RWPE2 (cell line): ENCODE measurements at regions not wholly inside any gene's neighbourhood (a gene's known extent, or its start where the extent isn't known, plus 50 kb on each side); places are given as distances from the start of the nearest gene placed in this dataset.

Experiments used
- ATAC-seq: fragments of 200-7000 bp; cut with Tn5 transposase; 3 replicates; pipeline ENCODE4 v1.9.1; 2021; ENCODE audit warnings: low read depth
- DNase-seq: peaks from one replicate; pipeline ENCODE4 v3.0.0-alpha.2; 2020; ENCODE audit warnings: low spot score
- H3K27ac ChIP-seq: fragments of 450-650 bp; 2 replicates; pipeline ENCODE4 v1.5.1; 2017; ENCODE audit warnings: mild to moderate bottlenecking; ENCODE audit not compliant: poor library complexity, severe bottlenecking
- H3K27me3 ChIP-seq: fragments of 250-450 bp; sonication (Bioruptor Pico); 2 replicates; pipeline ENCODE4 v1.5.1; 2021; ENCODE audit warnings: mild to moderate bottlenecking, moderate library complexity; ENCODE audit not compliant: insufficient read depth, poor library complexity, severe bottlenecking
- H3K36me3 ChIP-seq: fragments of 250-450 bp; sonication (Bioruptor Pico); 2 replicates; pipeline ENCODE4 v1.5.1; 2020; ENCODE audit warnings: low read depth, mild to moderate bottlenecking, moderate library complexity
- H3K4me1 ChIP-seq: fragments of 250-450 bp; sonication (Bioruptor Pico); 2 replicates; pipeline ENCODE4 v1.5.1; 2021; ENCODE audit warnings: mild to moderate bottlenecking, moderate library complexity; ENCODE audit not compliant: insufficient read depth, poor library complexity, severe bottlenecking
- H3K4me3 ChIP-seq: fragments of 250-450 bp; sonication (Bioruptor Pico); 2 replicates; pipeline ENCODE4 v1.5.1; 2021; ENCODE audit warnings: mild to moderate bottlenecking, moderate library complexity; ENCODE audit not compliant: severe bottlenecking
- H3K9me3 ChIP-seq: fragments of 250-450 bp; sonication (Bioruptor Pico); 2 replicates; pipeline ENCODE4 v1.5.1; 2021; ENCODE audit warnings: mild to moderate bottlenecking, moderate library complexity; ENCODE audit not compliant: severe bottlenecking
- TF ChIP-seq, protein P1 (sequence below): fragments of 450-650 bp; IDR thresholded peaks from one replicate; pipeline ENCODE4 v1.5.1; 2017; ENCODE audit warnings: mild to moderate bottlenecking, moderate library complexity; ENCODE audit not compliant: poor library complexity, severe bottlenecking

DNA sequence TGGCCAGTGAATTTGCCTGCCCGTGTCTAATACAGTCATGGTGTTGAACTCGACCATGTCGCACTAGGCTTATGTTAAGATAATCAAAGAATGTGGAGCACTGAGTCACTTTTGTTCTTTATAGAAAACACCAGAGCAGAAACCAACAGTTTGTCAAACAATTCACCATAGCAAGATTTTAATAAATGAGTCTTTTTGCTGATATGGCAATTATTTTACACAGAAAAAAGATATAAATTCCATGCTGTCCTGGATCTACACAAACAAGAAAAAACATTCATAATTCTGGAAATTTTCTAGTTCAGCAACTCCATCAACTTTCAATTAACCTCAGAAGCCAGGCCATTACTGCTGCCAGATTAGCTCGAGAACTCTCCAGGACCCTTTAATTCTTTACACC lies 208.9 kb downstream of the ZNF608 start:
- DNase-seq: no peak
- Histone ChIP-seq H3K9me3 (no peaks in the 10 kb centered on the region), H3K27ac (no peak overlapping the region), H3K36me3 (no peaks in the 10 kb centered on the region), H3K27me3 (no peaks in the 10 kb centered on the region), H3K4me3 (no peak overlapping the region), H3K4me1 (no peaks in the 10 kb centered on the region)
- no peak for ATAC-seq
- TF ChIP-seq, protein P1, sequence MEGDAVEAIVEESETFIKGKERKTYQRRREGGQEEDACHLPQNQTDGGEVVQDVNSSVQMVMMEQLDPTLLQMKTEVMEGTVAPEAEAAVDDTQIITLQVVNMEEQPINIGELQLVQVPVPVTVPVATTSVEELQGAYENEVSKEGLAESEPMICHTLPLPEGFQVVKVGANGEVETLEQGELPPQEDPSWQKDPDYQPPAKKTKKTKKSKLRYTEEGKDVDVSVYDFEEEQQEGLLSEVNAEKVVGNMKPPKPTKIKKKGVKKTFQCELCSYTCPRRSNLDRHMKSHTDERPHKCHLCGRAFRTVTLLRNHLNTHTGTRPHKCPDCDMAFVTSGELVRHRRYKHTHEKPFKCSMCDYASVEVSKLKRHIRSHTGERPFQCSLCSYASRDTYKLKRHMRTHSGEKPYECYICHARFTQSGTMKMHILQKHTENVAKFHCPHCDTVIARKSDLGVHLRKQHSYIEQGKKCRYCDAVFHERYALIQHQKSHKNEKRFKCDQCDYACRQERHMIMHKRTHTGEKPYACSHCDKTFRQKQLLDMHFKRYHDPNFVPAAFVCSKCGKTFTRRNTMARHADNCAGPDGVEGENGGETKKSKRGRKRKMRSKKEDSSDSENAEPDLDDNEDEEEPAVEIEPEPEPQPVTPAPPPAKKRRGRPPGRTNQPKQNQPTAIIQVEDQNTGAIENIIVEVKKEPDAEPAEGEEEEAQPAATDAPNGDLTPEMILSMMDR: no peak

DNA sequence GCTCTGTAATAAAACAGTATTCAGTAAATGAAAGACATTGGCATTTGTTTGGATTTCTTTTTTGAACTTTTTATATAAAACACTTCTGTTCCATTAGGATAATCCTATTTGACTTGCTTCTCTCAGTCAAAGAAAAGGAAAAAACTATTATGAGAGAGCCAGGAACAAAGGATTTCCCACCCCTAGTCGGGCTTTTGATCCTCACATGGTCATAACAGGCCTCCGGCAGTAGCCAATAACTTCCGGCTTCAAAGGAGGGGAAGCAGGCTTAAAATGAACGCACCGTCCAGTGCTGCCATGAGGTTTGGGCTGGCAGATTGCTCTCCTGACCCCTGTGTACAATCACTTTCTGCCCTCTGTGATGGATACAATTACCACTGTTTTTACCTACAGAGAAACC lies 209.3 kb downstream of the ZNF608 start:
- Histone ChIP-seq H3K4me1 (no peaks in the 10 kb centered on the region), H3K36me3 (no peaks in the 10 kb centered on the region), H3K27me3 (no peaks in the 10 kb centered on the region), H3K27ac (no peak overlapping the region), H3K4me3 (no peak overlapping the region), H3K9me3 (no peaks in the 10 kb centered on the region)
- TF ChIP-seq, protein P1: no peak
- ATAC-seq (no peak), DNase-seq (no peak)

DNA sequence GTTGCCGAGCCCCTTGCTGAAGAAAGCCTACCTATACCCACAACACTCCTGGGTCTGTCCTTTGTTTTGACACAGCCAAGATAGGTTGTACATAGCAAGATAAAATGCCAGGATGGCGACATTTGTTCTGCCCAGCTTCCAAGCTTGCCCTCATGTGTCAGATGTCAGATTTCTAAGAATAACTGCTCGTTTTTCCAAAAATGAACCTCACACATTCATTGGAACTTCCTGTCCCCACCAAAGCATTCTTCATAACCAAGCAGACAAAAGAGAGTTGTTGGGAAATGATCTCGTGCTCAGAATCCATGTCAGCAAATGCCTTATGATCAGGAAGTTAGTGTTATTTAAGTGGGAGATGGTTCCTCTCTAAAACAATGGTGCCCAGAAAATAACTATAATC lies 210.1 kb downstream of the ZNF608 start:
- H3K4me3 ChIP-seq: no peak overlapping the region
- no peak overlapping the region for H3K27ac ChIP-seq
- no peak for DNase-seq
- no peaks in the 10 kb centered on the region for H3K36me3 ChIP-seq
- no peaks in the 10 kb centered on the region for H3K4me1 ChIP-seq
- no peak for ATAC-seq
- no peaks in the 10 kb centered on the region for H3K27me3 ChIP-seq
- no peaks in the 10 kb centered on the region for H3K9me3 ChIP-seq
- TF ChIP-seq, protein P1: no peak

DNA sequence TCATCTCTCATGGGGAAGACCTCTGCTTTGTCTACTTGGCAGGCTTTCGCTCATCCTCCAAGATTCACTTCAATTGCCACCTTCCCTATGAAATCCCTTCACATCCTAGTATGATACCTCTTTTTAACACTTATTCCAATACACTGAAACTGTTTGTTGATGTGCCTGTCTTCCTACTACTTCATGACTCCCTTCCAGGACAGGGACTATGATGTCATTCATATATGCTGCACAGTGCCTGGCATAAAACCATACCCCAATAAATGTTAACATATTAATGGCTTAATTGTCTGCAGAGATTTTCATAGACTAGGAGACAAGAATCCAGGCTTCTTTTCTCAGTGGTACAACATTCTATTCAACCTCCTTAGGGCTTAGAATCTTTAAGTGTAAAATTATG lies 215.5 kb downstream of the ZNF608 start:
- H3K27ac ChIP-seq: no peak overlapping the region
- no peak for DNase-seq

DNA sequence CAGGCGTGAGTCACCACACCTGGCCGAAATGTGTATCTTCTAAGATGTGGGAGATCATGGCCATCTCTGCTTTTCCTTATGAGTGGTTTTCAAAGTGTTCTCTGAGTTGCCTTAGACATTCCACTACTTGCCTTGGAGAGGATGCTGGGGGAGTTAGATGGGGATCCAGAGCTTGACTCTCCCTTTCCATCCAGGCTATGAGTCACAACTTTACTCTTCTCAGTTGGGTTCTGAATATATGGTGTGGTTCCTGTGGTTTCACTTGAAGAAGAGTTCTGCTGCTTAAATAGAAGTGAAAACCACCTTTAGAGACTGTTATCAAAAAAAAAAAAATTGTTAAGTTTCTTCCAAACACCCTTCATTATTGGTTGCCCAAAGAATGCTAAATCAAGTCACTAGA lies 217.6 kb downstream of the ZNF608 start:
- no peaks in the 10 kb centered on the region for H3K36me3 ChIP-seq
- no peak for DNase-seq
- no peaks in the 10 kb centered on the region for H3K27me3 ChIP-seq
- TF ChIP-seq, protein P1: no peak
- no peak overlapping the region for H3K4me3 ChIP-seq
- no peaks in the 10 kb centered on the region for H3K4me1 ChIP-seq
- no peak for ATAC-seq
- H3K27ac ChIP-seq: no peak overlapping the region
- H3K9me3 ChIP-seq: no peaks in the 10 kb centered on the region

More for the DNA sequence above, 215.5 kb downstream of the ZNF608 start:
- TF ChIP-seq, protein P1: no peak
- H3K4me1 ChIP-seq: no peaks in the 10 kb centered on the region
- H3K9me3 ChIP-seq: no peaks in the 10 kb centered on the region
- H3K36me3 ChIP-seq: no peaks in the 10 kb centered on the region
- H3K4me3 ChIP-seq: no peak overlapping the region
- ATAC-seq: no peak
- no peaks in the 10 kb centered on the region for H3K27me3 ChIP-seq
